WERI-Rb-1 (cell line): ENCODE measurements at regions not wholly inside any gene's neighbourhood (a gene's known extent, or its start where the extent isn't known, plus 50 kb on each side); places are given as distances from the start of the nearest gene placed in this dataset.
A peak's percentile ranks its signal among the peaks of the same experiment; 100 is the strongest.
"Not testable (repeated sequence)": the region's sequence is repeated elsewhere in the genome, so short reads cannot be mapped to it uniquely, and the experiment has no call there.

ENCODE experiments used
- DNase-seq: peaks from one replicate; pipeline ENCODE4 v3.0.0-alpha.2; 2020
- H3K27ac ChIP-seq: fragments of 250-450 bp; sonication (Bioruptor Pico); 2 replicates; pipeline ENCODE4 v1.5.1; 2020; ENCODE audit warnings: mild to moderate bottlenecking, moderate library complexity
- H3K27me3 ChIP-seq: fragments of 250-450 bp; sonication (Bioruptor Pico); 2 replicates; pipeline ENCODE4 v1.5.1; 2021; ENCODE audit warnings: mild to moderate bottlenecking, low read depth, moderate library complexity; ENCODE audit not compliant: insufficient read depth, severe bottlenecking
- H3K36me3 ChIP-seq: fragments of 250-450 bp; sonication (Bioruptor Pico); 2 replicates; pipeline ENCODE4 v1.5.1; 2020; ENCODE audit warnings: mild to moderate bottlenecking, moderate library complexity
- H3K4me3 ChIP-seq: 2 replicates; pipeline ENCODE4 v1.5.1; 2011; ENCODE audit warnings: low read depth, mild to moderate bottlenecking, control low read depth, low read length
- H3K9me3 ChIP-seq: fragments of 250-450 bp; sonication (Bioruptor Pico); 2 replicates; pipeline ENCODE4 v1.5.1; 2021; ENCODE audit warnings: mild to moderate bottlenecking, moderate library complexity; ENCODE audit not compliant: severe bottlenecking
- CTCF ChIP-seq: IDR thresholded peaks from 2 replicates; pipeline ENCODE4 v1.5.1; 2011; ENCODE audit warnings: low read depth, mild to moderate bottlenecking, control low read depth, inconsistent platforms, low read length

- Histone ChIP-seq H3K27me3 (no peaks in the 10 kb centered on the region), H3K27ac (no peak overlapping the region), H3K4me3 (no peak overlapping the region), H3K9me3 (peaks cover 12% of the 10 kb centered on the region), H3K36me3 (no peaks in the 10 kb centered on the region)
- peak; percentile 14 for DNase-seq
- TF ChIP-seq CTCF: peak; percentile 12; the same call in 1 of the 2 replicates
Observed at GRCh38 chr7:142585425-142585824, 163.8 kb upstream of the PRSS1 start.

- TF ChIP-seq CTCF: no peak
- Histone ChIP-seq H3K27ac (no peak overlapping the region), H3K9me3 (peaks cover 12% of the 10 kb centered on the region), H3K4me3 (no peak overlapping the region), H3K36me3 (no peaks in the 10 kb centered on the region), H3K27me3 (no peaks in the 10 kb centered on the region)
- no peak for DNase-seq
Observed at GRCh38 chr7:142584765-142585164, 164.5 kb upstream of the PRSS1 start.

GRCh38 chr7:142583446-142583845 is 165.8 kb upstream of the PRSS1 start:
- Histone ChIP-seq H3K27me3 (no peaks in the 10 kb centered on the region), H3K4me3 (no peak overlapping the region), H3K36me3 (no peaks in the 10 kb centered on the region), H3K27ac (peak overlapping the region; percentile 22; the same call in 1 of the 2 replicates), H3K9me3 (peaks cover 12% of the 10 kb centered on the region)
- peak; percentile 40 for DNase-seq
- TF ChIP-seq CTCF: no peak

GRCh38 chr7:142582351-142582750 is 166.9 kb upstream of the PRSS1 start:
- DNase-seq: no peak
- Histone ChIP-seq H3K27me3 (no peaks in the 10 kb centered on the region), H3K4me3 (no peak overlapping the region), H3K9me3 (peaks cover 12% of the 10 kb centered on the region), H3K36me3 (no peaks in the 10 kb centered on the region), H3K27ac (no peak overlapping the region)
- no peak for TF ChIP-seq CTCF

GRCh38 chr7:142581341-142581740 is 167.9 kb upstream of the PRSS1 start:
- peaks cover 4% of the 10 kb centered on the region for H3K9me3 ChIP-seq
- no peak for TF ChIP-seq CTCF
- DNase-seq: no peak
- H3K27me3 ChIP-seq: no peaks in the 10 kb centered on the region
- no peak overlapping the region for H3K27ac ChIP-seq
- H3K4me3 ChIP-seq: no peak overlapping the region
- H3K36me3 ChIP-seq: no peaks in the 10 kb centered on the region

GRCh38 chr7:142579946-142580345 is 169.3 kb upstream of the PRSS1 start:
- DNase-seq: no peak
- no peak overlapping the region for H3K27ac ChIP-seq
- H3K36me3 ChIP-seq: no peaks in the 10 kb centered on the region
- no peaks in the 10 kb centered on the region for H3K27me3 ChIP-seq
- H3K4me3 ChIP-seq: no peak overlapping the region
- H3K9me3 ChIP-seq: no peaks in the 10 kb centered on the region
- no peak for TF ChIP-seq CTCF

- not testable (repeated sequence) for H3K27ac ChIP-seq, H3K36me3 ChIP-seq, H3K9me3 ChIP-seq, H3K4me3 ChIP-seq, H3K27me3 ChIP-seq, DNase-seq
Observed at GRCh38 chr7:142575351-142575750, 173.9 kb upstream of the PRSS1 start.
